ENCODE measurements at regions not wholly inside any gene's neighbourhood (a gene's known extent, or its start where the extent isn't known, plus 50 kb on each side); places are given as distances from the start of the nearest gene placed in this dataset.

DNA sequence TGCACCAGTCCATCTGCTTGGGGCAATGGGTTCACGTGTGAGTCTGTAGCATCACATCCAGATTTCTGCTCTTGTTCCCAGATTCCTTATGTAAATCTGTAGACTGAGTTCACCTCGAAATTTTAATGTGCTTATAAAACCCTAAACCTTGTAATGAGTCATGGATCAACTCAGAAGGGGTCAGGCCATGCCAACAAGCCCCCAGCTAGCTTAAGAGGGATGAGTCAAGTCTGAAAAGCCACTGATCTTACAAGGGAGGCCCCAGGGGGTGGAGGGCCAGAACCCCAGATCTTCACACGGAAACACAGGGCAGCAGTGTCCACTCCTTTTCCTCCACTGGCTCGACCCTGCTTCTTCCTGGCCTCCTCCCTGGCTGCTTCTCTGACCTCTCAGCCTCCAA, 399.1 kb upstream of the CDH5 start:
- Mint-ChIP-seq H3K4me1 (ENCODE audit: low read depth) (peaks cover 11% of the 10 kb centered on the region), H3K4me3 (no peak overlapping the region), H3K36me3 (ENCODE audit: low read depth) (no peaks in the 10 kb centered on the region), H3K27me3 (ENCODE audit: insufficient read depth) (no peaks in the 10 kb centered on the region; the same call in none of the 2 replicates), H3K27ac (no peak overlapping the region), H3K9me3 (no peaks in the 10 kb centered on the region; the same call in 1 of the 2 replicates)
- TF ChIP-seq, protein P1, sequence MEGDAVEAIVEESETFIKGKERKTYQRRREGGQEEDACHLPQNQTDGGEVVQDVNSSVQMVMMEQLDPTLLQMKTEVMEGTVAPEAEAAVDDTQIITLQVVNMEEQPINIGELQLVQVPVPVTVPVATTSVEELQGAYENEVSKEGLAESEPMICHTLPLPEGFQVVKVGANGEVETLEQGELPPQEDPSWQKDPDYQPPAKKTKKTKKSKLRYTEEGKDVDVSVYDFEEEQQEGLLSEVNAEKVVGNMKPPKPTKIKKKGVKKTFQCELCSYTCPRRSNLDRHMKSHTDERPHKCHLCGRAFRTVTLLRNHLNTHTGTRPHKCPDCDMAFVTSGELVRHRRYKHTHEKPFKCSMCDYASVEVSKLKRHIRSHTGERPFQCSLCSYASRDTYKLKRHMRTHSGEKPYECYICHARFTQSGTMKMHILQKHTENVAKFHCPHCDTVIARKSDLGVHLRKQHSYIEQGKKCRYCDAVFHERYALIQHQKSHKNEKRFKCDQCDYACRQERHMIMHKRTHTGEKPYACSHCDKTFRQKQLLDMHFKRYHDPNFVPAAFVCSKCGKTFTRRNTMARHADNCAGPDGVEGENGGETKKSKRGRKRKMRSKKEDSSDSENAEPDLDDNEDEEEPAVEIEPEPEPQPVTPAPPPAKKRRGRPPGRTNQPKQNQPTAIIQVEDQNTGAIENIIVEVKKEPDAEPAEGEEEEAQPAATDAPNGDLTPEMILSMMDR (IDR thresholded peaks at IDR 0.05), result no peak
- DNase-seq, result peak; percentile 41

DNA sequence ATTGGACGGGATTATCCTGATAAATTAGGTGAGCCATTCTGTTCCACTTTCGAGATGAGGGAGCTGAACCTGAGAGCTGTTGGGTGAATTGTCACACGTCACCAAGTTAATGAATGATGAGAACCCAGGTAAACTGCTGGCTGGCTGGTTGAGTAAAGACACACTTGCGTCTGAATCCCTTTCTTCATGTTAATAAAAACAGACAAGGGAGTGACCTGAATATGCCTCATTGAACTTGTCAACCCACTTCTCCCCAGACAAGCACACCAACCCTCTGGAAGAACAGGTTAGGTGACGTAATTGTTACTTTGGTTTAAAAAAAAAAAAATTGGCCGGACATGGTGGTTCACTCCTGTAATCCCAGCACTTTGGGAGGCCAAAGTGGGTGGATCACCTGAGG, 400.9 kb upstream of the CDH5 start:
- Mint-ChIP-seq H3K9me3 (no peaks in the 10 kb centered on the region; the same call in 1 of the 2 replicates), H3K27ac (no peak overlapping the region), H3K36me3 (ENCODE audit: low read depth) (no peaks in the 10 kb centered on the region), H3K27me3 (ENCODE audit: insufficient read depth) (peaks cover 1% of the 10 kb centered on the region), H3K4me3 (no peak overlapping the region), H3K4me1 (ENCODE audit: low read depth) (peaks cover 11% of the 10 kb centered on the region)
- DNase-seq, result no peak
- TF ChIP-seq, protein P1 (IDR thresholded peaks at IDR 0.05), result no peak

DNA sequence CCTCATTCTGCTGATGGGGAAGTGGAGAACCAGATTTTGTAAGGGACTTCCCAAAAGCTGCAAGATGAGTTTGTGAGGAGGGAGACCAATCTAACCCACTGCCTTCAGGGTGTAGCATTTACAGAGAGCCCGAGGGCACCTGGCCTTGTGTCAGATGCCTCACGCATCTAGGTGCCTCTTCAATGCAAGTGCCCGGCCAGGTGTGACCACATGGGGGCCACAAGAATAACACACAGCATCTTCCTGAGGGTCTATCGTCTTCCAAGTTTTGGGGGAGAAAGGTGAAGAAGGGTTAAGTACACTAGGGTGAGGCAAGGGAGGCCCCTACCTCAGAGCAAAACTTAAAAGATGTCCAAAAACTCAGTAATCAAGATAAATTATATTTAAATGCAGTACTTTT, 401.7 kb upstream of the CDH5 start:
- DNase-seq, result no peak
- H3K9me3 Mint-ChIP-seq, result no peaks in the 10 kb centered on the region; the same call in 1 of the 2 replicates
- H3K4me3 Mint-ChIP-seq, result no peak overlapping the region
- no peaks in the 10 kb centered on the region for H3K36me3 Mint-ChIP-seq (ENCODE audit: low read depth)
- H3K27me3 Mint-ChIP-seq (ENCODE audit: insufficient read depth), result peaks cover 1% of the 10 kb centered on the region
- TF ChIP-seq, protein P1 (IDR thresholded peaks at IDR 0.05), result peak; percentile 14; the same call in 1 of the 2 replicates
- H3K27ac Mint-ChIP-seq, result no peak overlapping the region
- H3K4me1 Mint-ChIP-seq (ENCODE audit: low read depth), result peaks cover 11% of the 10 kb centered on the region

DNA sequence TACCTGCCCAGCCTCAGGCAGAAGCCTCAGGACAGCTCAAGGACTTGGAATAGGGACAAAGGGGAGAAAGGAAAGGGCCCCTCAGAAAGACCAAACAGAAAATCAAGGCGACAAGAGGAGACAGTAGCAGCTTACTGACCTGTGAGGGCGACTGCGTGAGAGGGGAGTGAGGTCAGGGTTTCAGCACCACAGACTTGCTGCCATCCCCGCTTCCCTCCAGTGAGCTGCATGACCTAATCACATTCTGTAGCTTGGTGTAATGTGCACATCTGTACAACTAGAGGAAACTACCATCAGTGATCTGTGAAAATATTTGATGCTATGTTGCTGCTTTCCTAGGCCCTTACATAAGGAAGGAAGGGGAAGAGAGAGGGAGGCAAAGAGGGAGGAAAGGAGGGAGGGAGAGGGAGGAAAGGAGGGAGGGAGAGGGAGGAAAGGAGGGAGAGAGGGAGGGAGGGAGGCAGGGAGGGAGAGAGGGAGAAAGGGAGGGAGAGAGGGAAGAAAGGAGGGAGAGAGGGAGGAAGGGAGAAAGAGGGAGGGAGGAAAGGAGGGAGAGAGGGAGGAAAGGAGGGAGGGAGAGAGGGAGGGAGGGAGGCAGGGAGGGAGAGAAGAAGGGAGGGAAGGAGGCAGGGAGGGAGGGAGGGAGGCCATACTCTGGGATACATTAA, 404.9 kb upstream of the CDH5 start:
- H3K27me3 Mint-ChIP-seq (ENCODE audit: insufficient read depth), result peaks cover 1% of the 10 kb centered on the region
- TF ChIP-seq, protein P1 (IDR thresholded peaks at IDR 0.05), result no peak
- H3K36me3 Mint-ChIP-seq (ENCODE audit: low read depth), result no peaks in the 10 kb centered on the region
- H3K27ac Mint-ChIP-seq, result no peak overlapping the region
- H3K4me1 Mint-ChIP-seq (ENCODE audit: low read depth), result no peaks in the 10 kb centered on the region
- H3K4me3 Mint-ChIP-seq, result no peak overlapping the region
- no peak for DNase-seq
- no peaks in the 10 kb centered on the region; the same call in 1 of the 2 replicates for H3K9me3 Mint-ChIP-seq

DNA sequence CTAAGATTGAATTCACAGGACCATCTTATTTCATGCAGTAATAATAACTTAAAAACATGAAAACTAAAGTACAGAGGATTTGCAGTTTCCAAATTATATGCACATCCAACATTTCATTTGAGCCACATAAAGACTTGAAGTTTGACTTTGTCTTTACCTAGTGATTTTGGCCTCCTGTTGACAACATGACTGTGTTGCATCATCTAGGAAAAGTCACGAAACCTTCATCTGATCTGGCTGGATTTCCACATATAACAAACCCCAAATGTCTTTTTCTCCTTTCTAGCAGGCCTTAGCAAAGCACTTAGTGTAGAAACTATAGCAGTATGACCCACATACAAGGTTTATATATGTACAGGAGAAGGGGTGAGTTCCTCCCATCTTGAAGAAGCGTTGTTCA, 406.5 kb upstream of the CDH5 start:
- DNase-seq, result no peak
- Mint-ChIP-seq H3K36me3 (ENCODE audit: low read depth) (no peaks in the 10 kb centered on the region), H3K27me3 (ENCODE audit: insufficient read depth) (peaks cover 8% of the 10 kb centered on the region; the same call in 1 of the 2 replicates), H3K27ac (no peak overlapping the region), H3K9me3 (no peaks in the 10 kb centered on the region), H3K4me3 (no peak overlapping the region), H3K4me1 (ENCODE audit: low read depth) (no peaks in the 10 kb centered on the region)
- TF ChIP-seq, protein P1 (IDR thresholded peaks at IDR 0.05), result no peak
